HG02970 (cell line): ENCODE measurements at regions not wholly inside any gene's neighbourhood (a gene's known extent, or its start where the extent isn't known, plus 50 kb on each side); places are given as distances from the start of the nearest gene placed in this dataset.

Experiments used
- ATAC-seq: cut with Tn5 transposase; IDR thresholded peaks from one replicate; pipeline ENCODE4 v1.9.1; 2021; ENCODE audit warnings: mild to moderate bottlenecking, moderate library complexity, moderate number of reproducible peaks; ENCODE audit not compliant: unreplicated experiment, low FRiP score

DNA sequence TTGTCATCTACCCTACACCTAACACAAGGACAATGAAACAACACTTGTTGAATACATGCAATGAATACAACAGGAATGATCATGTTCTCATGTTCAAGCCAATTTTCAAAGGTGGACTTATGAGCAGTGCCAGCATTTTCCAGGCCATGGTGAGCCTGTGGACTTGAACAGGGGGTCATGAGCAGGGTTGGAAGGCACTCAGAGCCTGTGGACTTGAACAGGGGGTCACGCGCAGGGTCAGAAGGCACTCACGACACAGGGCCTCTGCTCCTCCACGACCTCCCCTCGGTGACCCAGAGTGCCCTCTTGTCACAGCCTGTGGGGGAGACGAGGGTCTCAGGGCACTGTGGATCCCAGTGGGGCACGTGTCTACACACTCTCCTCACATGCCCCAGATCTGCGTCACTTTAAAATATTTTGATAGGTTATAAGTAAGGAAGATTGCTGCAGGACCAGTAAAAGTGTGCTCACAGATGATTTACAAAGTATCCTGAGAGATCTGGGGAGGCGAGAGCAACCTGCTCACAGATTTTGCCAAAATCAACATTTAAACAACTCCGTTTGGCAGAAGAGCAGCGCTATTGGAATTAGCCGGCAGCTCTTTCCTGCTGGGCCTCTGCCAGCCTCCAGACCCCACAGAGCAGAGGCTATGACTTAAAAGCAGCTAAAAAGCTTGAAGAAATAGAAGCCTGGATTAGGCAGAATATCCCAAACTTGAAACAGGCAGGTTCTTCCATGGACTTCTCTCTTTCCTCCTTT lies 121.9 kb downstream of the TMEM18 start:
- ATAC-seq = no peak

DNA sequence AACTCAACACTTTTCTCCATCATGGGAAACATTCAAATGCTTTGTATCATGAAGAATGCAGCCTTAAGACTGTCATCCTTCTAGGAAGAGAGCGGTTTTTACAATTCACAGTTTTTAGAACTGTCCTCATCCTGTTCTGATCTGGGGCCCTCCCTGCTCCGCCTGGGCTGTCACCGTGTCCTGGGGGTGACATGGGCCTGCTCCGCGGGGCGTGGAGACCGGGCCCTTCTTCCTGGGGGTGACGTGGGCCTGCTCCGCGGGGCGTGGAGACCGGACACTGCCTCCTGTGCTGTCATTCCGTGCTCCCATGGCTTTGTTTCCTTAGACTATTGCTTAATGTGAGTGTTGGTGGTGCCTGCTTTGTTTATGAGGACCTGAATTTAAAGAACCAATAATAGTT lies 122.8 kb downstream of the TMEM18 start:
- ATAC-seq = no peak

DNA sequence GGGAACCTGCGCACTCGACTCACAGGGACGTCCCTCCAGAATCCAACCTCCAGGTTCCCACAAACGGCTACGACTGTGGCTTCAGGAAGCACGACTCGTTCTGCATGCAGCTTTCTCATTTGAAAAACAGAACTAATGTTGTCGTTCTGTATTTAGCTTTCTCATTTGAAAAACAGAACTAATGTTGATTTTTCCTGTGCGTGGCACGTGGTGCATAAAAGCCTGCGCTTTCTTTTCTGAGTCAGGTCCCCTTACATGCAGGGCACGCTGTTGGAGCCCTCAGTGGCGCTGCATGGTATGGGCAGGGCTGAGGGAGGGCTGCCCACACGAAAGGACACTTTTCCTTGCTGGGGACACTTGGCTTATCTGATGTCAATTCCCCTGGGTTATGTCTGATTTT lies 124.3 kb downstream of the TMEM18 start:
- no peak for ATAC-seq

DNA sequence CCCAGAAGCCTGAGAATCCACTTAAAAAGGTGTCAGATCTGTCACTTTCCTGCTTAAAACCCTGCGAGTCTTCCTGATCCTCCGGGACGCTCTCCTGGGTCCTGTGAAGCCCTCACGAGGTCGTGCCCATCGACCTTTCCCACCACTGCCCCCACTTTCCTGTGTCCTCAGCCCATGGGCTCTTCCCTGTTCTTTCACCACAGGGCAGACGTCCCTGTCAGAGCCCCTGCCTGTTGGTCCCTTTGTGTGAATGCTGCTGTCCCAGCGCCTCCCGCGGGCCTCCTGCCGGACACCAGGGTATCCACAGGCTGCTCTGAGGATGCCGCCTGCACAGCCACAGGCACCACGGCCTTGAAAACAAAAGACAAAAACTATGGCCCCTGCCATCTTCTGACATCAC lies 125.6 kb downstream of the TMEM18 start:
- ATAC-seq = no peak

DNA sequence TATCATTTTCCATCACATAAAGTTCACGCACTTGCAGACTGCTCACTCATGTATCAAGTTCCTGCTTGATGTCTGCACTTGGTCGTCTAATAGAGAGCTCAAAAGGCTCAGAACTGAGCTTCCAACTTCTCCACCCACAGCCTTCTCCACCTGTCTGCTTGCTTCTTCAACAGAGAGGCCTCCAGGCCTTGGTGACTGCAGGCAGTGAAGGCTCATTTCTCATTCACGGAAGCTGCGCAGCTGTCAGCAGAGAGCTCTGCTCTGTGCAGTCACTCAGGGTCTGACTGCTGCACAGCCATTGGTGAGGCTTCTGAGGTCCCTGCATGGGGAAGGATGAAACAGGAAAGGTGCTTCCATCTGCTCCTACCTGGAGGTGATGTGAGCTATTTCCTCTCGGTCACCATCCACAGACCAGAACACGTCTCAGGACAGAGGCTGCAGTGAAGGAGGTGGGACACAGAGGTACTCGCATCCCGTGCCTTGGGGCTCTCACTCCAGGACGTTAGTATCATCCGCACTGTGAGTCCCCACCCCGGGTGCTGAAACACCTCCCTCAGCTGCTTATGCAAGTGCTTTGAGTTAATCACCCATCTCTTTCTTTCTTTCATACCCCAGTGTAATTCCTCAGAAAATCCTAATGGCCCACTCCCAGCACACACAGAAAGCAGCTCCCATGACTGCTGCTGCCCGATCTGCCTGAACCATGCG lies 126.2 kb downstream of the TMEM18 start:
- no peak for ATAC-seq

DNA sequence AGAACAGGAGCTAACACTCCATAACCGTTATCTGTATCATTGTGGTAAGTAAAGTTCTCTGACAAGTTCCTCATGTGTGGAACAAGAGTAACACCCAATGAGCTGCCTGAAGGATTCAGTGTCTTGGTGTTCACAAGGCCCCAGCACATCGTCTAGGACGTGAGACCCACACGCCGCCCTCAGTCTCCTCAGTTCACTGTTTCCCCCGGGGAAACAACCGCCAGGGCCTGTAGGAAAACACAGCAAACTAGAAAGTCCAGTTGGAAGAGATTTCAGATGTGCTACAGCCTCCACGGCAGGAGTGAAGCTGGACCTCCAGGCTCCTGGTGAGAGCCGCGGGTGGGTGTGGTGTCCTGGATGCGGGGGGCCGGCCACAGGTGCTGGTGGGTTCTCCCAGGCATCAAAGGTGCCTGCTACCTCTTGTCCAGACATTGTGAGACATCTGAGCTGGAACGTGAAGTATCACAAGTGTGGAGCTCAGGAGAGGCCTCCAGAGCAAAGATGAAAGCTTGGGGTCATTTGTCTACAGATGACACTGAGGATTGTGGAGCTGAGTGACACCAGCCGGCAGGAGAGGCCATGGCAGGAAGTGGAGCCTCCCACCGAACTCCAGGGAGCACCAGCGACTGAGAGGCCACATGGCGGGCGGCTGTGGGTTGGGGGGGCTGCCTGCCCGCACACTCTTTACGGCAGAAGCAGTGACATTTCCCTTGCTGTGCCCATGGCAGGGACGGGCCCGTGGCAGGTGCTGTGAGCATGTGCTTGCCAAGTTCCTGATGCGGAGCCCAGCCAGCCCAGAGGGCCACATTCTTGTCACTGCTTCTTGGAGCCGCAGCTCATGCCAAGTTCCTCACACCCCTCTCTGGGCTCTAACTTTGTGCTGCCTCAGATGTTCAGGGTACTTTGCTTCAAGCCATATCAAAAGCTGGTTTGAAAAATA lies 131.2 kb downstream of the TMEM18 start:
- no peak for ATAC-seq

DNA sequence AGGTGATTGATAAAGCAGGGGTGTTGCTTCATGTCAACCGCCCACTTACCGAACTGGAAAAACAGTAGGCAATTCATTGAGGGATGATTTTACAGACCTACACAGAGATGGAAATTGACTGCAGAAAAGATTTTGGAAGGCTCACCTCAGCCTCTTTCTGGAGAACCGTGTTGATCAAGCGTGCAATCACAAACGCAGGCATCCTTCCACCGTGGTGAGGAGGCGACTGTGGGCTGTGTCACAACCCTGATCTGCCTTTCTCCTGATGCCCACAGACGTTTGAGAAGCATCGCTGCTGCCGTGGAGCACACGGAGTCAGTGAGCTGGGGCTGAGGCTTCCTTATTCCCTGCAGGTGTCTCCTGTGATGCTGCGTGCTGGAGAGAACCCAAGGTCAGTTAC lies 132.0 kb downstream of the TMEM18 start:
- no peak for ATAC-seq

DNA sequence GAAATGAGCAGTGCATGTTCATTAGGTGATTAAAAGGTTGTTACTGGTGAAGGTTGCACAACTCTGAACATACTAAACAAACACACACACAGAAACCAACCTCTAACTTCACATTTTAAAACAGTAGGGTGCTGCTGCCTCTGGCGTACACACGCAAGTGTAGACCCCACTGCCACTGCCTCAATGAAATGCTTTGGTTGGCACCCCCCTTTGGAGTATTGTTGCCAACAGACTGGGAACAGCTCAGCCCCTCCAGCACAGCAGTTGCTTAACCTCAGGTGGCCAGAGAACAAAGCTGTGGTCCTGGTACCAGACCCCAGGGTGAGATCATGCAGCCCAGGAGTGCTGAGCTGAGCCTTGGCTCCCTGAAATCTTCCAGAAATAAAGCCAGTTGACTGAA lies 138.6 kb downstream of the TMEM18 start:
- ATAC-seq = no peak

DNA sequence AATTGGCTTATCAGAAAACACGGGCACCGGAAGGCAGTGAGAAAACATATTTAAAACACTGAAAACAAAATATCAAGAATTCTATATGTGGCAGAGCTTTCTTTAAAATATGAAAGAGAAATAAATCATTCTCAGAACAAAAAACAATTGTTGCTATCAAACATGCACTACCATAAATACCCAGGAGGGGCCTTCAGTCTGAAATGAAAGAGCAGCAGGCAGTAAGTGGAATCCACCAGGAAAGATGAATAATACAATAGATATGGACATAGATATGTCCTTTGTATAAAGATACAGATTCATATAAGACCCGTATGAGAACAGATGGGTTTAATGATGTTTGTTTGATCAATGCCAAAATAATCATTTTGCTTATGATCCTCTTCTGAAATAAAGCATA lies 142.0 kb downstream of the TMEM18 start:
- ATAC-seq = no peak

DNA sequence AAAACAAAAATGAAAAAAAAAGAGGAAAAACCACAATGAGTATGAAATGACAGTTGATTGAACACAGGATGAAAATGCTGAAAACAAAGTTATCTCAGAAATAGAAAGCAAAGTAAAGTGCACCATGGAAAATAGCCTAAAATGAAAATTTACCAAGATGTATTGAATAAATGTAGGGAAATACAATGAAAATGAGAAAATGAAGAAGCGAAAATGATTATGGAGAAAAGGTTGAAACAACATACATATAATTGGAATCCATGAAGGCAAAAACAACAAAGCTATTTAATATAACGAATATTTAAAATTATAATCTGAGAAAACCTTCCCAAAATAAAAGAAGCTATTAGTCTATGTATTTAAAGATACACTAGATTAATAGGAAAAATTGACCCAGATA lies 147.4 kb downstream of the TMEM18 start:
- ATAC-seq = no peak

DNA sequence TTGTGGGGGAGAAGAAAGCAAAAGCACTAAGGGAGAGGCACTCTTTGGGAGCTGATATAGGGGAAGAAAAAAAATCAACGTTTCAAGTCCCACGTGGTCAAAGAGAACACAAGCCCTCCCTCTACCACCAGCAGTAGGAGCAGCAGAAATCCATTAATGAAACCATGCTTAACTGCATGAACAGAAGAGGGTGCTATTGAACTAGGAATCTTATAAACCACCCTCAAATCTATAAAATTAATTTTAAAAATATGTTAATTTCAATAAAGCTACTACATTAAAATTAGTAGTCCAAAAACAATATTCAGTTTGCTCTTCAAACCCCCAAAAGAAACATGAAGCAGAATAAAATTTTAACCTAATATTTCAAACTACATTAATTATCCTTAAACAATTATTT lies 147.8 kb downstream of the TMEM18 start:
- ATAC-seq = no peak

DNA sequence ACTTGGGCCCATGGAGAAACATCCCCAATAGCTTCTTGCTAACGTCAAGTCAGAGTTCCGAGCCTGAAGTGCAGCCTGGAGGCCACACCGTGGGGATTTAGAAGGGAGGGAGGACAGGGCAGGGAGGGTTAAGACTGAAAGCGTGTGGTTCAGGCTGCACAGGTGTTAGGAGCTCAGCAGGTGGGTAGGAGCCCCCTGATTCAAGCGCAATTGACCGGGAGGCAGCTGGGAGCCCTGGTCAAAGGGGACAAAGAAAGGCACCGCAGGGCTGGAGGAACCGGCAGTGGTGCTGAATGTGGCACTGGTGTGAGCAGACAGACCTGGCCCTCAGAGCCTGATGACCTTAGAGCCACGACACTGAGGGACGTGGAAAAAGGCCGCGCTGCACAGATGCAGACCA lies 149.6 kb downstream of the TMEM18 start:
- no peak for ATAC-seq

DNA sequence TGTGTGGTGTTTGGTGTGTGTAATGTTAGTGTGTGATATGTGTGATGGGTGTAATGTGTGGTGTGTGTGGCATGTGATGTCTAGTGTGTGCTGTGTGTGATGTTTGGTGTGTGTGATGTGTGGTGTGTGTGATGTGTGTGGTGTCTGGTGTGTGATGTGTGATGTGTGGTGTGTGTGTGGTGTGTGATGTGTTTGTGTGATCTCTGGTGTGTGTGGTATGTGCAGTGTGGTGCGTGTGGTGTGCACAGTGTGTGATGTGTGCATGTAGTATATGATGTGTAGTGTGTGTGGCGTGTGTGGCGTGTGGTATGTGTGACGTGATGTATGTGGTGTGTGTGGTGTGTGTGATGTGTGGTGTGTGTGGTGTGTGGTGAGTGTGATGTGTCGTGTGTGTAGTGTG lies 150.3 kb downstream of the TMEM18 start:
- no peak for ATAC-seq

DNA sequence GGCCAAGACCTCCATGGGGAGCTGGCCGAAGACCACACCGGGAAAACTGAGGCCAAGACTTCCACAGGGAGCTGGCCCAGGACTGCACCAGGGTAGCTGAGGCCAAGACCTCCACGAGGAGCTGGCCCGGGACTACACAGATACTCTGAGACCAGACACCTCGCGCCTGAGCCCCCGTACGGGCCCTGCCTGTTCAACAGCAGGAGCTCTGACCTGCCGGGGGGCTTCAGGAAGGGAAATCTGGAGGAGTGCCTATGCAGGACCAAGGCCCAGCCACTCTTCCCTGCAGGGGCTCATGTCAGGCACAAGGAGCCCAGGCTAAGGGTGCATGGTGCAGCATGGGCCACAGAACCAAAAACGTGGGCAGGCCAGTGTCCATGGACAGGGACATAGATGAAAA lies 151.6 kb downstream of the TMEM18 start:
- no peak for ATAC-seq

DNA sequence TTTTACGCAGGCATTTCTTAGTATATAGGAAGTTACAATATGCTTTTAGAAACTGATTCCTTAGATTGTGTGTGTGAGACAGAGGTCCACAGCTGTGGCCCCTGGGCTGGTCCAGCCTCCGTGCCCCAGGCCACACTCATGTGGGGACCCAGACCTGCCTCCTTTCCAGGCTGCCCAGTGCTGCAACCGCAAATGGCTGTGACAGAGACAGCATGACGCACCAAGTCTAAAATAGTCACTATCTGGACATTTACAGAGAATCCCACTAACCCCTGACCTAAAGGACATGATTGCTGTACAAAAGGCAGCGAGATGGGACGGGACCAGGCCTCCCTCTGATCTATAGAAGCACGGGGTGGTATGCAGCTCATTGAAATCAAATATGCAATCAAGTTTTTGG lies 152.2 kb downstream of the TMEM18 start:
- no peak for ATAC-seq

DNA sequence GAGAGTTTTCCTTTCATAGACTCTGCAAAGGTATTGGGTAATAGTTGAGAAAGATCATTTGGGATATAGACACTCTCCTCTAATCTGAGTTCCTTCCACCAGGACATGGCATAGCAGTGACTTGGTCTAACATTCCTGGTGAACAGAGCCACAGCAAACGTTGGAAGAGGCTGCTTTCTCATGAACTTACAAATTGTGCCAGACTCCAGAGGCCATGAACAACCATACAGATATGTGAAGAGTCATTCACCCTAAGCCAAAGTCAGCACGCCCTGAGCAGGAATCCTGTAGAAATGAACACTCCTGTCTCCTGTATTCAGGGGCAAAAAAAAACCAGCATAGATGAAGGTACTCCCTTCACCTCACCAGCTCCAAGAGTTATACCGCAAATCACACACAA lies 152.8 kb downstream of the TMEM18 start:
- ATAC-seq = no peak

DNA sequence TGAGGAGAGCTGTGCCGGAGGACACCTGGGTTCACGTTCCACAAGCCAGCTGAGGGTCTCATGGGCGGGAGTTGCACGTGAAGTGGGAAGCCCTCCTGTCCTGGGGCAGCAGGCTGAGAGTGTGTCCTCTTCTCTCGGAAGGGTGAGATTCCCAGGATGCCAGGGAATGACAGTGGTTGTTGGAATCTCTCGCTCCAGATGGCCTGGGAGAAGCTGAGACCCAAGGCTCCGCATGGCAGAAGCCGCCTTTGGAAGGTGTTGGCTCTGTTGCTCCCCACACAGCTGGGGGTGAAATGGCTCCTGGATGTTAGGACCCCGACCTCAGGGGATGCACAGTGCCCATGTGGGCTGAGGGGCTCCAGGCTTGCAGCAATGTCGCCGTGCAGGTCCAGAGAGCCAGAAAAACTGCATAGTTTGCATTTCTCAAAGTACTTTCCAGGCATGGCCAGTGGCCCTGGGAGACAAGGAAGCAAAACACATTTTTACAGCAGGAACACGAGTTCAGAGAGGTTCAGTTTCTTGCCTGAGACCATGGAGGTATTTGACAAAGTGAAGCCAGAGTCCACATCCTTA lies 153.4 kb downstream of the TMEM18 start:
- ATAC-seq = no peak

DNA sequence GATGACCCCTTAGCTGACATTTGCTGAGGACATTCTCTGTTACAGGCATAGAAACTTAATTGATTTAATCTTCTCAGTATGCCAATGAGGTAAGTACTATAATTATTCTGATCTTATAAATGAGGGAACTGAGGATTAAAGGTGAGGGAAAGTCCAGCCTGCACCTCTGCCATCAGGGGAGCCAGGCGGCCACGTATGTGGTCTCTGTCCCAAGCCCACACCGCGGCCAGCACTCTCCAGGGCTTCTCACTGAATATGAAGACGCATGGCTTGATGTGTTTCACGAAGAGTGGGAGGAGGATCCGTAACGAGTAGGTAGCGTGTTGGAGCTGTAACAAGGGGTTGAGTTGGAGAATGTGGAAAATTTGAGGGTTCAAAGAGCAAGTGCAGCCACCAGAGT lies 154.4 kb downstream of the TMEM18 start:
- no peak for ATAC-seq

DNA sequence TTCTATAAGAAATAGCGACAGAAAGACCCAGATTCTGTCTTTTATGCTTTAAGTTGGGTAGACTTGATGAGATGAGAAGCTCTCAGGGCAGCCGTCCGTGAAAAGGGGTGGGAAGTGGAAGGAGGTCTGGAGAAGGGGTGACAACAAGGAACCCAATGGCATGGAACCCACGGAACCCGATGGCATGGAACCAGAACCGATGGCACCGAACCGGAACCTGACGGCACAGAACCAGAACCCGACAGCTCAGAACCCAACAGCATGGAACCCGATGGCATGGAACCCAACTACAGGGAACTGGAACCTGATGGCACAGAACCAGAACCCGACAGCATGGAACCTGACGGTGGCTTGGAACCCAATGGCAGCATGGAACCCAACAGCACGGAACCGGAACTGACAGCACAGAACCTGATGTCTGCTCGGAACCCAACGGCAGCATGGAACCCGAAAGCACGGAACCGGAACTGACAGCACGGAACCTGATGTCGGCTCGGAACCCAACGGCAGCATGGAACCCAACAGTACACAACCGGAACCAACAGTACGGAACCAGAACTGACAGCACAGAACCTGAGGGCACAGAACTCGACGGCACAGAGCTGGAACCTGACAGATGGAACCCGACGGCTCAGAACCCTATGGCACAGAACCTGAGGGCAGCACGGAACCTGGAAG lies 155.2 kb downstream of the TMEM18 start:
- no peak for ATAC-seq

DNA sequence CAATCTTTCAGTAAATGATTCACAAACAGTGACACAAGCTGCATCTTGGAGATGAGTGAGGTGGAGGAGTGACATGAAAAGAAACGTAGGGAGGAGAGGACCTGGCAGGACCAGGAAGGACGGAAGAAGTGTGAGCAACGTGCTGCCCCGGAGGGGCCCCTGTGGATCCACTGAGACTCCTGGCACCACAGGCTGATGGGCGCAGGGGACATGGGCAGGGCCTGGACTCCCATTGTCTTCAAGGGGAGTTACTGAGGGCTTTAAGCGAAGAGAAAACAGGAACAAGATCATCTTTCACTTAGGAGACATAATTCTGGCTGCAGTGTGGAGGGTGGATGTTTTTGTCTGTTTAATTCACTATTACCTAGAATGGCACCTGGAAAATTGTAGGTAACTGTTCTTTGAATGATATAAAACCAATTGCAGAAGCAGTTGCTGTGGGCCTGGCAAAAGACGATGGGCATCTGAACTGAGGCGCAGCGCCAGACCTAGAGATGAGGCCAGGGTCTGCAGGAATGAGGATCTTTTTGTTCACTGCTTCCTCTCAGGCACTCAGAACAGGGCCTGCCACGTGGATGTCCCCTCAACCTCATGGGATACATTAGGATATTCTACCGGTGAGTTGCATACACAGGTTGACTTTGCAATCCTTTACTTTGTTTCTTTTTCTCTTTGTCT lies 156.4 kb downstream of the TMEM18 start:
- no peak for ATAC-seq
